ENCODE measurements at regions not wholly inside any gene's neighbourhood (a gene's known extent, or its start where the extent isn't known, plus 50 kb on each side); places are given as distances from the start of the nearest gene placed in this dataset.
"Not testable (repeated sequence)": the region's sequence is repeated elsewhere in the genome, so short reads cannot be mapped to it uniquely, and the experiment has no call there.

- peak; percentile 0 for DNase-seq
Measured at GRCh38 chr3:10109-10996, 186.2 kb upstream of the CHL1 start.

- DNase-seq: no peak
Measured at GRCh38 chr3:11734-12133, 184.8 kb upstream of the CHL1 start.

- DNase-seq: no peak
Measured at GRCh38 chr3:14652-15051, 181.9 kb upstream of the CHL1 start.

GRCh38 chr3:16366-16765, 180.2 kb upstream of the CHL1 start:
- no peak for DNase-seq

- no peak for DNase-seq
Measured at GRCh38 chr3:20421-20820, 176.1 kb upstream of the CHL1 start.

- DNase-seq: no peak
Measured at GRCh38 chr3:24006-24405, 172.6 kb upstream of the CHL1 start.

GRCh38 chr3:25056-25455, 171.5 kb upstream of the CHL1 start:
- DNase-seq: no peak

GRCh38 chr3:35985-36384, 160.6 kb upstream of the CHL1 start:
- DNase-seq: not testable (repeated sequence)

GRCh38 chr3:42871-43744, 153.5 kb upstream of the CHL1 start:
- not testable (repeated sequence) for DNase-seq

GRCh38 chr3:44028-44676, 152.4 kb upstream of the CHL1 start:
- DNase-seq: no peak

GRCh38 chr3:44941-45340, 151.6 kb upstream of the CHL1 start:
- not testable (repeated sequence) for DNase-seq

- no peak for DNase-seq
Measured at GRCh38 chr3:46576-46975, 150.0 kb upstream of the CHL1 start.

- DNase-seq: not testable (repeated sequence)
Measured at GRCh38 chr3:53441-53840, 143.1 kb upstream of the CHL1 start.

- DNase-seq: no peak
Measured at GRCh38 chr3:54240-54639, 142.3 kb upstream of the CHL1 start.

GRCh38 chr3:56672-57071, 139.9 kb upstream of the CHL1 start:
- DNase-seq: no peak

- DNase-seq: no peak
Measured at GRCh38 chr3:59854-60253, 136.7 kb upstream of the CHL1 start.

- DNase-seq: no peak
Measured at GRCh38 chr3:63095-63765, 133.3 kb upstream of the CHL1 start.

GRCh38 chr3:69690-70089, 126.9 kb upstream of the CHL1 start:
- no peak for DNase-seq

GRCh38 chr3:72776-73175, 123.8 kb upstream of the CHL1 start:
- DNase-seq: no peak

GRCh38 chr3:73271-73670, 123.3 kb upstream of the CHL1 start:
- no peak for DNase-seq

GRCh38 chr3:74676-75243, 121.8 kb upstream of the CHL1 start:
- no peak for DNase-seq

- DNase-seq: no peak
Measured at GRCh38 chr3:75260-75659, 121.3 kb upstream of the CHL1 start.

- no peak for DNase-seq
Measured at GRCh38 chr3:79542-79941, 117.0 kb upstream of the CHL1 start.

Data from EL (cell line).